ENCODE measurements at regions not wholly inside any gene's neighbourhood (a gene's known extent, or its start where the extent isn't known, plus 50 kb on each side); places are given as distances from the start of the nearest gene placed in this dataset.

GRCh38 chr2:208929139-208929864 lies 494.5 kb upstream of the MAP2 start:
- TF ChIP-seq, protein P1, sequence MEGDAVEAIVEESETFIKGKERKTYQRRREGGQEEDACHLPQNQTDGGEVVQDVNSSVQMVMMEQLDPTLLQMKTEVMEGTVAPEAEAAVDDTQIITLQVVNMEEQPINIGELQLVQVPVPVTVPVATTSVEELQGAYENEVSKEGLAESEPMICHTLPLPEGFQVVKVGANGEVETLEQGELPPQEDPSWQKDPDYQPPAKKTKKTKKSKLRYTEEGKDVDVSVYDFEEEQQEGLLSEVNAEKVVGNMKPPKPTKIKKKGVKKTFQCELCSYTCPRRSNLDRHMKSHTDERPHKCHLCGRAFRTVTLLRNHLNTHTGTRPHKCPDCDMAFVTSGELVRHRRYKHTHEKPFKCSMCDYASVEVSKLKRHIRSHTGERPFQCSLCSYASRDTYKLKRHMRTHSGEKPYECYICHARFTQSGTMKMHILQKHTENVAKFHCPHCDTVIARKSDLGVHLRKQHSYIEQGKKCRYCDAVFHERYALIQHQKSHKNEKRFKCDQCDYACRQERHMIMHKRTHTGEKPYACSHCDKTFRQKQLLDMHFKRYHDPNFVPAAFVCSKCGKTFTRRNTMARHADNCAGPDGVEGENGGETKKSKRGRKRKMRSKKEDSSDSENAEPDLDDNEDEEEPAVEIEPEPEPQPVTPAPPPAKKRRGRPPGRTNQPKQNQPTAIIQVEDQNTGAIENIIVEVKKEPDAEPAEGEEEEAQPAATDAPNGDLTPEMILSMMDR (IDR thresholded peaks at IDR 0.05): no peak
- WGBS, 3 donors: 72 to 78% (median 73%) methylated on average over 5 of the region's 5 CpGs

DNA sequence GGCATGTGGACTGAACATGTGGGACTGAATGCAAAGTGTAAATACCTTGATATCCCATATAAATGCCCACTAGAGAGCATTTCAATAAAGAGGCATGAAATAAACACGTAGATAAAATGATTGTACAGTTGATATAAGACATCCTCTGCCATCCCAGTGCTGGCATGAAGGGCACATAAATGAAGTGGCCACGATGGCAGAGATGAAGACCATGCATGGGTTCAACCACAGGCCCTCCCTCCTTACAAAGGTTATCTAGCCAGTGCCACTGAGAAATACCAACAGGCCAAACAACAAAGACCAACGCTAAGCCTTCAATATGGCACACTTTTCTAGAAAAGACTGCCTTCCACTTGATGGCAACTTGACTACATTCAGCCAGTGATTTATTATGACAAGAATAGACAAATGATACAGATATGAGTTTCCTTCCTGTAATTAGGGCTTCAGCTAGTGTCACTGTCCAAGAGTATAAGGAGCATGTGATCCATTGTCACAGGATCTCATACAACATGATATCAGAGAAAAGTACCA lies 493.9 kb upstream of the MAP2 start:
- ATAC-seq: no peak
- H3K9me3 ChIP-seq: no peaks in the 10 kb centered on the region
- no peaks in the 10 kb centered on the region for H3K4me1 ChIP-seq
- H3K4me3 ChIP-seq: no peak overlapping the region
- H3K36me3 ChIP-seq (ENCODE audit: insufficient read depth in 1 of 2, low read depth in 1 of 2): no peaks in the 10 kb centered on the region
- H3K27ac ChIP-seq: no peak overlapping the region
- intact Hi-C loops (cut with DNase I): no loop called here
- no peak for DNase-seq
- TF ChIP-seq, protein P1 (IDR thresholded peaks at IDR 0.05): no peak
- WGBS, 3 donors: 72 to 79% (median 73%) methylated on average over 3 of the region's 3 CpGs
- no peaks in the 10 kb centered on the region for H3K27me3 ChIP-seq (ENCODE audit: insufficient read depth in 3 of 3, low read length in 2 of 3)

More at GRCh38 chr2:208929139-208929864, 494.5 kb upstream of the MAP2 start:
- DNase-seq (no peak), ATAC-seq (no peak)
- H3K27ac ChIP-seq: no peak overlapping the region
- intact Hi-C loops (cut with DNase I): no loop called here
- H3K27me3 ChIP-seq (ENCODE audit: insufficient read depth in 3 of 3, low read length in 2 of 3): no peaks in the 10 kb centered on the region
- no peaks in the 10 kb centered on the region for H3K36me3 ChIP-seq (ENCODE audit: insufficient read depth in 1 of 2, low read depth in 1 of 2)
- H3K9me3 ChIP-seq: no peaks in the 10 kb centered on the region
- H3K4me1 ChIP-seq: no peaks in the 10 kb centered on the region
- no peak overlapping the region for H3K4me3 ChIP-seq

DNA sequence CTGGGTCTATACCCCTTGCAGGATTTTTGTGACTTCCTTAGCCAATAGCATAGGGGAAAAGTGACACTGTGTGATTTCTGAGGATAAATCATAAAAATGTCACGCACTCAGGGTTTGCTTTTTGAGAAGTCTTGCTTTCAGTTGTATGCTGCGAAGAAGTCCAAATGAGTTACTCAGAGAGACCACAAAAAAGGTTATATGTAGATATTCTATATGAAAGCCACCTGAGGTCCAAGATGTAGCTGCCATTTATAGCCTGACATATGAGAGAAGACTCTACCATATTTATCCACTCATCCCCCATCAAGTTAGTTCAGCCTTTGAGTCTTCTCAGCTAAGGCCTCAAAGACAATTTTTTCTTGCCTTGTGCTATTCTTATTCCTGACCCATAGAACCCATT lies 488.3 kb upstream of the MAP2 start:
- 80 to 93% (median 86%) methylated on average over 2 of the region's 2 CpGs for WGBS, 3 donors
- H3K36me3 ChIP-seq (ENCODE audit: insufficient read depth in 1 of 2, low read depth in 1 of 2): no peaks in the 10 kb centered on the region
- no peaks in the 10 kb centered on the region for H3K9me3 ChIP-seq
- no peak for DNase-seq
- H3K27me3 ChIP-seq (ENCODE audit: insufficient read depth in 3 of 3, low read length in 2 of 3): no peaks in the 10 kb centered on the region
- intact Hi-C loops (cut with DNase I): no loop called here
- no peaks in the 10 kb centered on the region for H3K4me1 ChIP-seq
- TF ChIP-seq, protein P1 (IDR thresholded peaks at IDR 0.05): no peak
- H3K4me3 ChIP-seq: no peak overlapping the region
- ATAC-seq: no peak
- H3K27ac ChIP-seq: no peak overlapping the region

GRCh38 chr2:208937521-208937920 lies 486.3 kb upstream of the MAP2 start:
- DNase-seq (no peak), ATAC-seq (no peak)
- Histone ChIP-seq H3K27me3 (ENCODE audit: insufficient read depth in 3 of 3, low read length in 2 of 3) (no peaks in the 10 kb centered on the region), H3K36me3 (ENCODE audit: insufficient read depth in 1 of 2, low read depth in 1 of 2) (no peaks in the 10 kb centered on the region), H3K9me3 (no peaks in the 10 kb centered on the region), H3K4me3 (no peak overlapping the region), H3K4me1 (no peaks in the 10 kb centered on the region), H3K27ac (no peak overlapping the region)
- intact Hi-C loops (cut with DNase I): no loop called here
- TF ChIP-seq, protein P1 (IDR thresholded peaks at IDR 0.05): no peak
- 29 to 50% (median 32%) methylated on average over 1 of the region's 1 CpG for WGBS, 3 donors
